GM18951 (cell line): ENCODE measurements at regions not wholly inside any gene's neighbourhood (a gene's known extent, or its start where the extent isn't known, plus 50 kb on each side); places are given as distances from the start of the nearest gene placed in this dataset.

Source experiments
- POLR2A ChIP-seq: IDR thresholded peaks from 4 replicates; pipeline ENCODE4 v1.6.1; 2011; ENCODE audit warnings: mild to moderate bottlenecking; ENCODE audit not compliant: insufficient read length, insufficient read depth; ENCODE audit errors: extremely low read depth
- in situ Hi-C: fragments of 300-500 bp; cut with MboI; formaldehyde crosslinking; loops from one replicate; pipeline ENCODE4 v1.12.0; 2022; ENCODE audit warnings: low sequenced_read_pairs, mixed read lengths, inconsistent platforms; ENCODE audit not compliant: unreplicated experiment

DNA sequence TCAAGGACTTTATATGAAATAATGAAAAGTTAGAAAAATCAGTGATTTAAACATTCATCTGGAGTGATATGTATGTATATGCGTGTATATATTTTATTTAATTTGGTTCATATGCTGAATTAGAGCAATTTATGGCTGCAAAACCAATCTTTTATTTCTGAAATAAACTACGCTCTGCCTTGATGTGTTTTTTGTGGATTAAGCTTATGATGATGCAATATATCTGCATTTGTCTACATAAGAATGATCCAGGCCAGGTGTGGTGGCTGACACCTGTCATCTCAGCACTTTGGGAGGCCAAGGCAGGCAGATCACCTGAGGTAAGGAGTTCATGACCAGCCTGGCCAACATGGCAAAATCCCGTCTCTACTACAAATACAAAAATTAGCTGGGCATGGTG lies 1842.3 kb upstream of the CDH6 start:
- in situ Hi-C loops, result no loop called here
- no peak for TF ChIP-seq POLR2A

DNA sequence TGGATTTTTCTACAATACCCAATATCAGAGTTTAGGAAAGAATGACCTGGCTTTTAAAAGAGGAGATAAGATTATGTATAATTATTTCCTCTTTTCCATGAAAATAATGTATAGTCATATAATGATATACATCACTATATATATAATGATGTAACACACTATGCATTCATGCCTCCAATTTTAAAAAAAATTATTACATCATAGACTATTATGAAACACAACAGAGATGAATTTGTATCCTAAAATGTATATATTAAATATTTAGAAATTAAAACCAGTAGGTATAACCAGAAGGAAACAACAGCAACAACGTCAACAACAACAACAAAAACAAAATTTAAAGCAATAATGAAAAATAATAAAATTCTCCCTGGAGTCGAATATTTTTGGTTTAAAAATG lies 1856.5 kb upstream of the CDH6 start:
- TF ChIP-seq POLR2A, result no peak
- in situ Hi-C loops, result no loop called here

GRCh38 chr5:29321591-29321990 lies 1871.9 kb upstream of the CDH6 start:
- in situ Hi-C loops, result no loop called here

DNA sequence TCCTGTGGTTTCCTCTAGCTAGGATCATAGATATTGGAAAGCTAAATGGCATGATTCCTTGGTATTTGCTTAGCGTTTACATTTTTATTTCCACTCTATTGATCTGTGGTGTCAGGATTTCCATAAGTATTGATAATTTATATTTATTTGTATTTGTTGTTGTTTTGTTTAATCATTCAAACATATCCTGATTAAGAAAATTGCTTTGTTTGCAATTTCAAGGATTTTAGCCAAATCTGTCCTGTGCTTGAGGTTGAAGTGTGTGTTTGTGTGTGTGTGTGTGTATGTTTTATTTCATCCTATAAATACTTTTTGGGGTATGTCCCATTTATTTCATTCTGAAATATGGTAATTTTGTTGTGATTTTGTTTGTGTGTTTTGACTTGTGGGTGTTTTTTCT lies 1884.1 kb upstream of the CDH6 start:
- no peak for TF ChIP-seq POLR2A
- in situ Hi-C loops, result no loop called here

More at GRCh38 chr5:29321591-29321990, 1871.9 kb upstream of the CDH6 start:
- TF ChIP-seq POLR2A, result no peak

DNA sequence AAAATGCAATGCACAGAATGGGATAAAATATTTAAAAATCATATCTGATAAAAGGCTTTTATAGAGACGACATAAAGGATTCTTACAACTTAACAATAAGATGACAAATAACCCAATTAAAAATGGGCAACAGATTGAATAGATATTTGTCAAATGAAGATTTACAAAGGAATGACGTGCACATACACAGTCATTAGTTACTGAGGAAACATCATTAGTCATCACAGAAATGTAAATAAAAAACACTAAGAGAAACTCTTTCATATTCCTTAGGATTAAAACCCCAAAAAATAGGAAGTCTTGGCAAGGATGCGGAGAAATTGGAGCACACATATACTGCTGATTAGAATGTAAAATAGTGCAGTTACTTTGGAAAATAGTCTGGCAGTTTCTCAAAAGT lies 1886.0 kb upstream of the CDH6 start:
- in situ Hi-C loops, result no loop called here
- TF ChIP-seq POLR2A, result no peak

- no peak for TF ChIP-seq POLR2A
- in situ Hi-C loops, result no loop called here
Measured at GRCh38 chr5:29304545-29304944, 1888.9 kb upstream of the CDH6 start.

DNA sequence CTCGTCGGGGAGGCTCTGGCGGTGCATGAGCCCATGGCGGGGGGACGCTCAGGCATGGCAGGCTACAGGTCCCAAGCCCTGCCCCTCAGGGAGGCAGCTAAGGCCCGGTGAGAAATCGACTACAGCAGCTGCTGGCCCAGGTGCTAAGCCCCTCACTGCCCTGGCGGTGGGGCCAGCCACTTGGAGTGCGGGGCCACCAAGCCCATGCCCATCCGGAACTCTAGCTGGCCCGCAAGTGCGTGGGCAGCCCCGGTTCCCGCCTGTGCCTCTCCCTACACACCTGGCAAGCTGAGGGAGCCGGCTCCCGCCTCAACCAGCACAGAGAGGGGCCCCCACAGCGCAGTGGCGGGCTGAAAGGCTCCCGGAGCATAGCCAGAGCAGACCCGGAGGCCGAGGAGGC lies 1896.9 kb upstream of the CDH6 start:
- TF ChIP-seq POLR2A, result no peak
- in situ Hi-C loops, result no loop called here

GRCh38 chr5:29277642-29278041 lies 1915.8 kb upstream of the CDH6 start:
- in situ Hi-C loops, result no loop called here
- TF ChIP-seq POLR2A, result no peak

- in situ Hi-C loops, result no loop called here
- TF ChIP-seq POLR2A, result no peak
Measured at GRCh38 chr5:29276371-29276770, 1917.1 kb upstream of the CDH6 start.

GRCh38 chr5:29263915-29264351 lies 1929.6 kb upstream of the CDH6 start:
- TF ChIP-seq POLR2A, result no peak
- in situ Hi-C loops, result no loop called here

- in situ Hi-C loops, result no loop called here
- TF ChIP-seq POLR2A, result no peak
Measured at GRCh38 chr5:29262339-29263123, 1931.0 kb upstream of the CDH6 start.

DNA sequence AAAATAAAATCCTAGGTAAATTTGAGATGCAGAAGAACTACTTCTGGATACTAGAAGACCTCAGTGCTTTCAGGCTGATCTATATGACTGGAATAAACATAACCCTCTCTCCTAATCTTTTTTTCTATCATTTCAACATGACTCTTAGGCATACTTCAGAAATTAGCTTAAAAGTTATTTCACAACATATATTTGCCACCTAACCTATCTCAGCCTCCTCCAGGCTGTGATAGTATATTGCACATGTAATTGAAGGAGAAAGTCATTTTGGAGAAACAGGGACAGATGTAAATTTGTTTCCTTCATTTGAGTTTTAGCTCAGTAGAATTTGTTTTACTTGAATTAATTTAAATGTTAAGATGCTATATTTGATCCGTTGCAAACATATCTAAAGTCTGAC lies 1932.3 kb upstream of the CDH6 start:
- TF ChIP-seq POLR2A, result no peak
- in situ Hi-C loops, result no loop called here

DNA sequence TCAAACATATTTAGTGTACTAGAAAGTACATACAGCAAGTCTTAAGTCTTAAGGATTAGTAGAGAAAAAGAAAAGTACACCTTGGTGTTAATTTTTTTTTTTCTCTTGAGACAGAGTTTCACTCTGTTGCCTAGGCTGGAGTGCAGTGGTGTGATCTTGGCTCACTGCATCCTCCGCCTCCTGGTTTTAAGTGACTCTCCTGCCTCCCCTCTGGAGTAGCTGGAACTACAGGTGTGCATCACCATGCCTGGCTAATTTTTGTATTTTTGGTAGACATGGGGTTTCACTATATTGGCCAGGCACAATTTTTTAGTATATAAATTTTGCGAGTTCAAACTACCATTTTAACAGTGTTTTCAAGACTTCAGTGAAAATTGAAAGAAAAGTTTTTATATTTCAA lies 1941.1 kb upstream of the CDH6 start:
- TF ChIP-seq POLR2A, result no peak
- in situ Hi-C loops, result no loop called here

DNA sequence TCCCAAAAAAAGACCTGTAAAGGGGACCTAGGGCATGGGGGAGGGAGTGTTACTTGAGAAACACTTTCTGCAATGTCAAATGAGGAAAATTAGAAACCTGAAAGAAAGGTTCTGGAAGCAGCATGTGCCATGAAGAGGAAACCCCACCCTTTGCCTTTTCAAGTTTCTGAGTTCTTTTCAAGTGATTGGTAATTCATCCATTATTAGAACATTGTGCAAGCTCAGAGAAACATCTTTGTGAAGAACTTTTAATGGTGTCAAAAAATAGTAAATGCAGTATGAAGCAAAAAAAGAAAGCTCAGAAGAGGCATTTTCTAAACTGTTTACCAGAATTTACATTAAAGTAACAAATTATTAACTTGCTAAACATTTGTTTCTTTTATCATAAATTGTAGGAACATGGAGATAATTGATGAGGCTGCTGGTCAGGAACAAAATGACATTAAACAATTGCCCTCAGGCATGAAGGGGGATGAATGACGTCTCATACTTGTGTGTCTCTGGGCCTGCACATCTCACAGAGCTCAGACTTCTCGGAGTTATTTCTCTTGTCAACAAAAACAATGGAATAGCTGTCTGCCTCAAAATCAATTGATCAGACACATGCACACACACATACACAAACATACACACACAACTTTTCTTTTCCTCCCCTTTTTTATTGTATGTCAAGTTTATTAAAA lies 1946.0 kb upstream of the CDH6 start:
- in situ Hi-C loops, result no loop called here

More for the DNA sequence above, 1946.0 kb upstream of the CDH6 start:
- no peak for TF ChIP-seq POLR2A
